NOMO-1 (cell line): ENCODE measurements at regions not wholly inside any gene's neighbourhood (a gene's known extent, or its start where the extent isn't known, plus 50 kb on each side); places are given as distances from the start of the nearest gene placed in this dataset.

Experiments used
- DNase-seq, 2 experiments: peaks; one replicate each; lab custom pipeline; 2025; ENCODE audit not compliant: unreplicated experiment in 2 of 2; lab: John Stamatoyannopoulos, UW

- DNase-seq = no peak
These were observed 50.4 kb upstream of the TBL1X start for GRCh38 chrX:9414416-9414815.
